NCI-H1105 (cell line): ENCODE measurements at regions not wholly inside any gene's neighbourhood (a gene's known extent, or its start where the extent isn't known, plus 50 kb on each side); places are given as distances from the start of the nearest gene placed in this dataset.

Source experiments
- DNase-seq: peaks from one replicate; lab custom pipeline; 2025; lab: John Stamatoyannopoulos, UW

DNA sequence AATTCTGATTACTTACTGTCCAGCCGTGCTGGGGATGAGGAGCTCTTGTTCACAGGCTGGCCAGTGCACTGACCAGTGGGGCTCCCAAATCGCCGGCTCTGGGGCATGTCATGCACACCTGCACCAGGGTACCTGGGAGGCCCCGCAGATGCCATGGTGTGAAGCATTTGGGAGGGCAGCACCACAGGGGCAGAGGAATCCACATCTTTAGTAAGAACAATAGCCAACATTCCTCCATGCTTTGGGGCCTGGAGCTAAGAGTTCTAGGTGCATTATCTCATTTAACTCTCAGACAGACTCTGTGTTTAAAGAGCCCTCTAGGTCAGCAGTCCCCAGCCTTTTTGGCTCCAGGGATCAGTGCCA is 104.2 kb downstream of the ACKR3 start:
- DNase-seq: no peak

GRCh38 chr2:236674238-236674637 is 104.6 kb downstream of the ACKR3 start:
- no peak for DNase-seq

DNA sequence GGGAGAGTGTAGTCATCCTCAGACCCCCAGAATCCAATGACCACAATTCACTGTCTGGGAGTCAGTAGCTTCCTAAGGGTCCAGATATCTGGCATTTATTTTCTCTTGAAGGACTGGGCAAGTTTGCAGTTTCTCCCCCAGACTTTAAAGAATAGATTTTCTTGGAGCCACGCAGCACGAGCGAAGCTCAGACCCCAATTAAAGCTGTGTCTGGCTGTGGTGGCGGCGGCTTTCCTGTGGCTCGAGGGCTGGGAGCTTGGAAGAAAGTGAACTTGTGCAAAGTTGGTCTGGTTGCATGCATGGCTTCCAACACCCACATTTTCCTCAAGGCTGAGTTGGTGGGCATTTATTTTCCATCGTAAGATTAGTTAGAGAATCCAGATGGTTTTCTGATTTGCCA is 105.0 kb downstream of the ACKR3 start:
- DNase-seq: no peak

- DNase-seq: no peak
These were observed 105.4 kb downstream of the ACKR3 start for GRCh38 chr2:236675051-236675450.

DNA sequence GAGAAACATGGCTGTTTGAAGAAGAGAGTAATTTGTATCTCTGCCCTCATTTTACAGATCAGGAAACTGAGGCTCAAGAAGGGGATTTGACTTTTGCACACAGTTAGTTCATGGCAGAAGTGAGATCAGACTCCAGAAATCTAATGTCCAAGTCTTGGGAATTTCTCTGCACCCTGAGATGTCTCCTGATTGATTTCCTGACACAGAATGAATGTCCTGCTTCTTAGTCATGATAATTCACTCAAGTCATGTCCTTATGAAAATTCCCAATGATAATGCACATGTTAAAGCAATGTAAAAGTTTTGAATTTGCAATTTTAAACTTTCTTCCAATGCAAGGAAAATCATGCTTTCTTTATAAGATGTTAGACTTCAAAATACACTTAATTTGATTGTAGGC is 105.9 kb downstream of the ACKR3 start:
- no peak for DNase-seq

DNA sequence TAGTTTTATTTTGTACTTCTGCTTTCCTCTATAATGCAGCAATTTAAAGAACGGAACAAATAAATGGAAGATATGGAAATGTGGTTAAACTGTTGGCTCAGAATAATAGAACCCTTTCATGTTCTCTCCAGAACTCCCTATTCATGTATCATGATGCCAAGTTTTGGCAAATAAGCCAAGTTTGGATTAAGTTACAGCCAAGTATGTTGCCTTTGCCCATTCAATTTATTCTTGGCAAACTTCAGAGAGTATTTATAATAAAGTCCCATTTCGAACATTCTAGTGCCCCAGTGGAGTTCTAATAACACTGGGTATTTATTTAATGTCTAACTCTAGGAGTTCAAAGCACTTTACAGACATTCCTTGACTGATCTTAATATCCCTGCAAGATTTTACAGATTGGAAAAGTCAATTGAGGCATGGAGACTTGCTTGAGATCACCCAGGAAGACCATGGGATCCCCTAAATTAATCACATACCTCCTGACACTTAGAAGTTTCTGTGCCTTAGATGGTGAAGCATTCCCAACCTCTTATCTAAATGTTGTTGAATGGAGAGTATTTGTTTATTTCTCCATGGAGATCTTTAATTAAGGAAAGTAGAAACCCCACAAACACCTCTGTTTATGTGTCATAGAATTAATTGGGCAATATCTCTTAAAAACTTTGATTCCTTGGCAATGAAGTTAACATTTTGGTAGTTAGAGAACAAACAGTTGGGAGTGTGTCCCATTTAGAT is 106.7 kb downstream of the ACKR3 start:
- no peak for DNase-seq

GRCh38 chr2:236677368-236677767 is 107.7 kb downstream of the ACKR3 start:
- DNase-seq: no peak

DNA sequence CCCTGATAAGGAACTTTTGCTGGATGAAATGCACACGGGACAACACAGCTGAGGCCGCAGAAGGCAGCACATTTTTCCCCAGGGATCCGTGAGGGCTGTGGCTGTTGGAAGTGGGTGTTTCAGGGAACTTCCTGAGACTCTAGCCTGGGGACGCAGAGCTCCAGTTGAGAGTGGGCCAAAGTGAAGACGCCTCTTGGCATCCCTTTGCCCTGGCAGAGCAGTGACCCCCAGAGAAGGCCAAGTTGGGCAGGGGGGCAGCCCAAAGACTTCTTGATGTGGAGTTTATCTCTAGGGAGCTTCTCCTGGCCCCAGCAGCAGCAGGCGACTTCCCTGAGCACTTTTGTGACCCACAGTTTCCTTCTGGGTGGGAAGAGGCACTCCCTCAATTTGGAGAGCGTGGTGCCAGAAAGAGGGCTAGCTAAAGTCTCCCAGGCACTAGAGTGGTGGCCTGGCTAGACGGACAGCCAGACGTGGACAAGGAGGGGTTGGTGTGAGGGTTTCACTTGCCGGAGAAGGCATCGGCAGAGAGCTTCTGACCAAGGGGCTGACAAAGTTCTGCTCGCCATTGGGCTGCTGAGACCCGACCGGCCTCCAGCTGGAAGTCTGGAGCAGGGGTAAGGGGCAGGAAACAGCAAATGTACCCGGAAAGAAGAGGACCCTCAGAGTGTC is 108.8 kb downstream of the ACKR3 start:
- no peak for DNase-seq

GRCh38 chr2:236679884-236680860 is 110.5 kb downstream of the ACKR3 start:
- no peak for DNase-seq

- DNase-seq: no peak
These were observed 113.2 kb downstream of the ACKR3 start for GRCh38 chr2:236682651-236683422.

DNA sequence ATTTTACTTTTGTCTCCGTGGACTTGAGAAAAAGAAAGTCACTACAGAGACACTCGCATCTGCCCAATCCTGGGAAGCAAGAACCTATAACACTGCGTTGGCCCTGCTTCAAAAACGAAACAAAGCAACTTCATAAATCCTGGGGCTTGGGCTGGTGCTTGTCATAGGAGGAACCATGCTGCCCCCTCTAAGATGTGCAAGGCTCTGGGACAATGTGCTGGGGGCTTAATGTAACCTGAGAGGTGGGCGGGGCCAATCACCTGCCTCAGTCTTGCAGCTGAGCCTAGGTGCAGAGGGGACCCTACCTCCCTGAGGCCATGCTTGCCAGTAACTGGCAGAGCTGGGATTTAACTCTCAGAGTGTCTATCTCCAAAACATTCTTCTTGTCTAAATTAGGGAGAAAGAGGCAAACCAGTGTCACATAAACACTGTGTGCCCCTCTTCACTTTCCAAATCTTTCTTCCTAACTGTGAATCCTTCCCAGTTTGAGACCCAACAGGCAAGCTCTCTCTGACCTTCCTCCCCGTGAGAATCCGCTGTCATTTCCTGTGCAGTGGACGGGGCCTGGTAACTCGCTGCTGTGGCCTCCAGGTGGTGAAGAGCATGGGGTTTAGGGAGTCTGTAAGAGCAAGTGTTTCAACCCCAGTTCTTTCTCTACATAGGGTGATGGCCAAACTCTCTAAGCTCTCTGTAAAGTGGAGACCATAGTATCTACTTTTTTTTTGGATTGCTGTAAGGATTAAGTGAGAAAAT is 115.1 kb downstream of the ACKR3 start:
- no peak for DNase-seq

GRCh38 chr2:236685361-236685760 is 115.7 kb downstream of the ACKR3 start:
- no peak for DNase-seq

DNA sequence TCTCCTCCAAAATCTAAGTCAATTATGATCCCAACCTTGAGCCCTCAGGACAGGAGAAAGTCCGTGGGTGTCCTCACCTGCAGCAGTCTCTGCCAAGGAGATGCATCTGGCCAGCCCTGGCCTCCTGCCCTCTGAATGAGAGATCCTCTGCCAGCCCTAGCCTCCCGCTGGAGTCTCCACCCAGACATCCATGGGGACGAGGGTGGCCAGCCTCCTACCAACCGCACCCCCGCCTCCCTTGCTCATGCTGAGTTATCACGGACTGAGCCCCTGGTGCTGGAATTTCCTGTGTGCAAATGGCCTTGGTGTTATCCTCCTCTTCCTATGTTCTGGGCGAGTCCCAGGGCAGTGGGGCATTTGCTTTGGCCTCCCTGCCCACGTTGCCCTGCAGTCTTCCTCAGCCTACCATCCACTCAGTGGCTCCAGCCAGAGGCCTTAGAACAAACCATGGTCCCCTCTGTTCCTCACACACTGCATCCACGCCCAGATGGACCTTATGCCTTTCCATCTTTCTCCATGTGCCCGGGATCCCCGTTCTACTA is 116.4 kb downstream of the ACKR3 start:
- no peak for DNase-seq

DNA sequence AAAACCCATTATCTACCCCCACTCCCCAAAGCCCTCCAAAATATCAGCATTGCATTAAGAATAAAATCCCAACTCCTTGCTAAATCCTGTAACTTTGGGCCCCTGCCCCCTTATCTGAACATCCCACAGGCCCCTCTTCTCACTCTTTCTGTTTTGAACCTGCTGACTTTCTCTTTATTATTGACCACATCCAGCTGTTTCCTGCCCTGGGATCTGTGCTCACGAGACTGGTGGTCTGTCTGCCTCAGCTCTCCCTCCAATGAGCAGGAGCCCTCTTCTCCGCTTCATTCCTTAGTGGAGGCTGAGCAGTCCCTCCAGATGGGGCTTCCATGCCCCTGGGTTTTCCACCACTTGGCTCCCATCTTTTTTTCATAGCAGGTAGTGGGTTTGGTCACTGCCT is 116.9 kb downstream of the ACKR3 start:
- no peak for DNase-seq

DNA sequence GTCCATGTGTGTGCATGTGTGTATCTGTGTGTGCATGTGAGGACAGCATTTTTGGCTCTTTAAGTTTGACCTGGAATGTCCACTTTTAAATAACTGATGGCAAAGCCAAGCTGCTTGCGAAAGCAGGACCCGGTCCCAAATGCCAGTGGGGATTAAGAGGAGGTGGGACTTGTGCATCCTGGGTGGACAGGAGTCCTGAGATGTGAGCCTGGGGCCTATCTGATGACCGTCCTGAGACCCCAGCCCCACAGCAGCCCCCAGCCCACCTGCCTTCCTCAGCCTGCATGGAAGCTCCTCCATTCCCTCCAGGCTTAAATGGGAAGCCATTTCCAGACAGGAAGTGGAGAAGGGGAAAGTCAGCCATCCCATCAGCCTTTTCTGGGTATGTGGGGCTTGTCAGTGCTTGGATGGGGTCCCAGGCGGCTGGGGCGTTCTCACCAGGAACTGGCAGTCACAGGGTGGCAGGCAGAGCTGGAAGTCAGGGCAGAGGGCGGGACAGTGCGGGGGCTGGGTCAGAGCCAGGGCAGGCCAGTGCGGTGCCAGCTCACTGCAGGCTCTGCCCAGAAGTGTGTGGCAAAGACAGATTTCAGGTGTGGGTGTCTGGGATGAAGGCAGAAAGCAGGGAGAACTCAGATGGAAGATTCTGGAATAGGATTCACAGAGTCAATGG is 117.8 kb downstream of the ACKR3 start:
- no peak for DNase-seq

DNA sequence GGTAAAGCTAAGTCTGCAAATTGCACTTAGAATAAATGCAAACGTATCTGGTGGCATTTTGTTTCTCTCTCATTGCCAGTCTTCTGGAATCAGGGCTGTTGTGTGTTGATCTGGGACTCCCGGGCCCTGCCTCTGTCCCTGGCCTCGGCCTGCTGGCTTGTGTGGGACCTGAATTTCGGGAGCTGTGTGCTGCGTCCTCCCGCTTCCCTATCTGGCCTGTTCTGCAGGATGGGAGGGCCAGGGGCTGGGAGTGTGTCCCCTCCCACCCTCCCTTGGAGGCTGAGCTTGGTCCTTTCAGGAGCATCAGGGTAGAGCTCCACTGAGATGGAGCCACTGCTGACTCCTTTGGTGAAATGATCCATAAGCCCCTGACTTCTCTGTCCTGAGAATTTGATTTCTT is 118.5 kb downstream of the ACKR3 start:
- DNase-seq: no peak

DNA sequence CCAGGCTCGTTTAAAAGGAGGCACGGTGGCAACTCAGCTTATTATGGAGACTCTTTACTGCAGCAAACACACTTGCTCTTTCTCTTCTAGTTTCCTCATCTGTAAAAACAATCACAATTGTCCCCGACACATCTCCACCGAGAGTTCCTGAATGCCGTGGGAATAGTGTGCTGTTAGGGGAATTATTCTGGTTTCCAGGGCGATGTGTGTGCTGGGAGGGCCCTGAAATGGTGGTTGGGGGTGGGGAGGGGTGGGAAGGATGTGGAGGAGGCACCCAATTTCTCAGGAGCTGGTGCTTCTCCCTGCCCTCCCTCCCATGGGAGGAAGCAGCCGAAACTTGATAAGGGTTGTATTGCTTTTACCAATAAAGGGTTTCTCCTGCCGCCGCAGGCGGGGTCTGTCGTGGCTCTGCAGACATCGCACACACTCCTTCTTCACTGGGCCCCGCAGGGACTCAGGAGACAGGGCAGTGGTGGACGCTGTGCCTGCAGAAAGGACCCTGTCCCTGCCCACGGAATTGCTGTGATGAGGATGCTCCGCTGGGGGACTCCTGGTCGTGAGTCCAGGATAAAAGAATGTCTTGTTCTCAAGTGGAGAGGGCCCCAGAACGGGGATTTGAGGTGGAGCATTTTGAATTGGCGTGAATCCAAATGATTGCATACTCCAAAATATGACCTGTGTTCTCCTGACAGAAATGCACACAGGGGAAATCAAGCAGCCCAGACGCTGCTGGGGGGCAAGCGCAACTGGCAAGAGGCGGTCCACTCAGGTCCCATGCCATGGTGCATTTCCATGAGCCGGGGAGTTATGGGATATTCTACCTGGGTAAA is 119.2 kb downstream of the ACKR3 start:
- no peak for DNase-seq

DNA sequence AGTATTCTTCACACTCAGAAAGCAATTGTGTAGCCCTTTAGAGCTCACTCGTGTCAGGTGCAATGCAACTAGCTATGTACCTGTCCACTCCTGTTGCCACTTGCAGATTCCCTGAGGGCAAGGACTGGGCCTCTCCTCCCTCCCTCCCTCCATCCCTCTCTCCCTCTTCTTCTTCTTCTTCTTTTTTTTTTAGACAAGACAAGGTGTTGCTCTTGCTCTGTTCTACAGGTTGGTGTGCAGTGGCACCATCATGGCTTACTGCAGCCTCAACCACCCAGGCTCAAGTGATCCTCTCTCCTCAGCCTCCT is 119.7 kb downstream of the ACKR3 start:
- no peak for DNase-seq

- DNase-seq: no peak
These were observed 120.4 kb downstream of the ACKR3 start for GRCh38 chr2:236689981-236690380.

DNA sequence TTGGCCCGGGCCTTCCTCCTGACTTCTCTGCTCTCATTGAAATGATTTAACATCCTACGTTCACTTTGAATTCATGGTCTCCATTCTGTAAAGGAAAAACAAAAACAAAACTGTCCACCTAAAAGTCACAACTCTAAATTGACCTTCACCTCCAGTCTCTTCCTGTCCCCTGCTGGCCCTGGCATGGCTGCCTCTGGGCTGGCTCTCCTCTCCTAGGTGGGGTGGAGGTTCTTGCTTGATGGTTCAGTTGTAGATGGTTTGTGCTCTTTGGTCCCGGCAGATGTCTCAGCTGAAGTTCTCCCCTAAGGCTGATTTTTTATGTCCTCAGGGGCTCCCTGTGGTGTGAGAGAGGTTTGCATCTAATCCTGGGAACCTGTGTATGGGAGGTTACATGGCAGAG is 121.1 kb downstream of the ACKR3 start:
- no peak for DNase-seq
